HL-60 (cell line): ENCODE measurements at regions not wholly inside any gene's neighbourhood (a gene's known extent, or its start where the extent isn't known, plus 50 kb on each side); places are given as distances from the start of the nearest gene placed in this dataset.

Source experiments
- DNase-seq, 2 experiments: peaks; one replicate each; pipeline ENCODE4 v3.0.0-alpha.2; 2010 to 2020; ENCODE audit warnings: low read depth in 1 of 2, low spot score in 1 of 2
- H3K27ac ChIP-seq: fragments of 250-450 bp; sonication (Bioruptor Pico); replicated peaks from 2 replicates; pipeline ENCODE4 v1.5.1; 2020; ENCODE audit warnings: mild to moderate bottlenecking, moderate library complexity
- H3K27me3 ChIP-seq: fragments of 250-450 bp; sonication (Bioruptor Pico); 2 replicates; pipeline ENCODE4 v1.5.1; 2021; ENCODE audit warnings: mild to moderate bottlenecking, moderate library complexity; ENCODE audit not compliant: insufficient read depth, poor library complexity, severe bottlenecking
- H3K4me3 ChIP-seq: replicated peaks from 2 replicates; pipeline ENCODE4 v1.5.1; 2011; ENCODE audit warnings: mild to moderate bottlenecking, control low read depth, low read length; ENCODE audit not compliant: insufficient read depth
- CTCF ChIP-seq: IDR thresholded peaks from one replicate; pipeline ENCODE4 v1.5.1; 2011; ENCODE audit warnings: low read length, control low read depth, inconsistent platforms; ENCODE audit not compliant: insufficient read depth
- GABPA ChIP-seq: IDR thresholded peaks from 2 replicates; pipeline ENCODE4 v1.6.1; 2012; ENCODE audit warnings: low read depth
- POLR2AphosphoS5 ChIP-seq: IDR thresholded peaks from 2 replicates; pipeline ENCODE4 v1.6.1; 2012; ENCODE audit warnings: low read depth
- SPI1 ChIP-seq: IDR thresholded peaks from 2 replicates; pipeline ENCODE4 v1.6.1; 2012; ENCODE audit warnings: low read depth, mild to moderate bottlenecking, borderline replicate concordance
- TF ChIP-seq, protein P1 (sequence below): IDR thresholded peaks from 2 replicates; pipeline ENCODE4 v1.6.1; 2012; ENCODE audit warnings: low read depth; ENCODE audit not compliant: insufficient replicate concordance

- TF ChIP-seq, protein P1, sequence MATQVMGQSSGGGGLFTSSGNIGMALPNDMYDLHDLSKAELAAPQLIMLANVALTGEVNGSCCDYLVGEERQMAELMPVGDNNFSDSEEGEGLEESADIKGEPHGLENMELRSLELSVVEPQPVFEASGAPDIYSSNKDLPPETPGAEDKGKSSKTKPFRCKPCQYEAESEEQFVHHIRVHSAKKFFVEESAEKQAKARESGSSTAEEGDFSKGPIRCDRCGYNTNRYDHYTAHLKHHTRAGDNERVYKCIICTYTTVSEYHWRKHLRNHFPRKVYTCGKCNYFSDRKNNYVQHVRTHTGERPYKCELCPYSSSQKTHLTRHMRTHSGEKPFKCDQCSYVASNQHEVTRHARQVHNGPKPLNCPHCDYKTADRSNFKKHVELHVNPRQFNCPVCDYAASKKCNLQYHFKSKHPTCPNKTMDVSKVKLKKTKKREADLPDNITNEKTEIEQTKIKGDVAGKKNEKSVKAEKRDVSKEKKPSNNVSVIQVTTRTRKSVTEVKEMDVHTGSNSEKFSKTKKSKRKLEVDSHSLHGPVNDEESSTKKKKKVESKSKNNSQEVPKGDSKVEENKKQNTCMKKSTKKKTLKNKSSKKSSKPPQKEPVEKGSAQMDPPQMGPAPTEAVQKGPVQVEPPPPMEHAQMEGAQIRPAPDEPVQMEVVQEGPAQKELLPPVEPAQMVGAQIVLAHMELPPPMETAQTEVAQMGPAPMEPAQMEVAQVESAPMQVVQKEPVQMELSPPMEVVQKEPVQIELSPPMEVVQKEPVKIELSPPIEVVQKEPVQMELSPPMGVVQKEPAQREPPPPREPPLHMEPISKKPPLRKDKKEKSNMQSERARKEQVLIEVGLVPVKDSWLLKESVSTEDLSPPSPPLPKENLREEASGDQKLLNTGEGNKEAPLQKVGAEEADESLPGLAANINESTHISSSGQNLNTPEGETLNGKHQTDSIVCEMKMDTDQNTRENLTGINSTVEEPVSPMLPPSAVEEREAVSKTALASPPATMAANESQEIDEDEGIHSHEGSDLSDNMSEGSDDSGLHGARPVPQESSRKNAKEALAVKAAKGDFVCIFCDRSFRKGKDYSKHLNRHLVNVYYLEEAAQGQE = no peak
- TF ChIP-seq CTCF = no peak
- TF ChIP-seq POLR2AphosphoS5 = no peak
- TF ChIP-seq GABPA = no peak
- TF ChIP-seq SPI1 = no peak
- Histone ChIP-seq H3K4me3 (no peak overlapping the region), H3K27ac (no peak overlapping the region), H3K27me3 (no peaks in the 10 kb centered on the region)
- DNase-seq = no peak
These were observed 107.0 kb upstream of the CTSO start for GRCh38 chr4:156060661-156061060.

DNA sequence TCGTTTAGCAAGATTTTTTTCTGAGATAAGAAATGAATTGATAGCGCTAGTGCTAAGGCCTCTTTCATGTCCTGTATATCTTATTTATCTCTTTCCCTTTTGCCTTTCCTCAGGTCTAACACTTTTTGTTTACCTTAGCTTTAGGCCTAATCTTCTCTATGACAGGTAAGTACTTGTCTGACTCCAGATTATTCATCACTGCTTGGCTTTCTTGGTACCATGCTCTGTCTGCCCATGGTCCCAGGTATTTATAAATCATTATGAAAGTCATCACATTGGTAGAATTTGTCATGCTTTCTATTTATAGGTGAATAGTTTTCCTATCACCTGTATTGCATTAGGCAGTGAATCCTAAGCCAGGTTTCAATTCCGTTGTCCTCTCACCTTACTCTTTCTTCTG lies 99.5 kb upstream of the CTSO start:
- DNase-seq = no peak
- TF ChIP-seq POLR2AphosphoS5 (no peak), GABPA (no peak), CTCF (no peak), SPI1 (no peak)
- TF ChIP-seq, protein P1 = no peak
- Histone ChIP-seq H3K27ac (no peak overlapping the region), H3K4me3 (no peak overlapping the region), H3K27me3 (no peaks in the 10 kb centered on the region)

- TF ChIP-seq GABPA (no peak), CTCF (no peak), SPI1 (no peak), POLR2AphosphoS5 (no peak)
- TF ChIP-seq, protein P1 = no peak
- Histone ChIP-seq H3K27me3 (no peaks in the 10 kb centered on the region), H3K27ac (no peak overlapping the region), H3K4me3 (no peak overlapping the region)
- no peak for DNase-seq
These were observed 98.5 kb upstream of the CTSO start for GRCh38 chr4:156052116-156052515.
